WTC11 (cell line): ENCODE measurements at regions not wholly inside any gene's neighbourhood (a gene's known extent, or its start where the extent isn't known, plus 50 kb on each side); places are given as distances from the start of the nearest gene placed in this dataset.

Experiments
- ATAC-seq: fragments of 200-7000 bp; cut with Tn5 transposase; 2 replicates; pipeline ENCODE4 v1.10.0; 2021; ENCODE audit warnings: mild to moderate bottlenecking, moderate library complexity
- CTCF ChIA-PET: fragments of 300-600 bp; sonication (Branson Sonifier 250); formaldehyde crosslinking; loops from one replicate; lab custom pipeline; 2021; ENCODE audit warnings: antibody characterized with exemption; lab: Charles Lee
- POLR2A ChIA-PET: fragments of 350-600 bp; sonication (Branson Sonifier 250); formaldehyde crosslinking; loops from one replicate; lab custom pipeline; 2021; ENCODE audit warnings: antibody characterized with exemption; lab: Charles Lee
- DNase-seq: peaks from one replicate; pipeline ENCODE4 v3.0.0; 2021; ENCODE audit warnings: low spot score
- H3K27ac Mint-ChIP-seq: 2 replicates; pipeline ENCODE4 v1.8.0; 2021; ENCODE audit warnings: mixed read lengths
- H3K27me3 Mint-ChIP-seq: 2 replicates; pipeline ENCODE4 v1.8.0; 2021; ENCODE audit warnings: low read depth, mild to moderate bottlenecking, moderate library complexity, mixed read lengths
- H3K36me3 Mint-ChIP-seq: 2 replicates; pipeline ENCODE4 v1.8.0; 2021; ENCODE audit warnings: mixed read lengths
- H3K4me1 Mint-ChIP-seq: 2 replicates; pipeline ENCODE4 v1.8.0; 2022; ENCODE audit warnings: mixed read lengths
- H3K4me3 Mint-ChIP-seq: 2 replicates; pipeline ENCODE4 v1.8.0; 2021; ENCODE audit warnings: mild to moderate bottlenecking, moderate library complexity, mixed read lengths
- H3K9me3 Mint-ChIP-seq: 2 replicates; pipeline ENCODE4 v1.8.0; 2021; ENCODE audit warnings: mixed read lengths
- HMGA2 ChIP-seq: fragments of 250-450 bp; sonication (Bioruptor Pico); IDR thresholded peaks from 2 replicates; pipeline ENCODE4 v1.4.0; 2021; ENCODE audit warnings: mild to moderate bottlenecking, moderate library complexity
- IRF2 ChIP-seq: sonication (generic); formaldehyde crosslinking; IDR thresholded peaks from 2 replicates; pipeline ENCODE4 v1.8.0; 2022; ENCODE audit warnings: low read depth, missing genetic modification reagents, borderline replicate concordance
- NFE2L1 ChIP-seq: sonication (generic); formaldehyde crosslinking; IDR thresholded peaks from 2 replicates; pipeline ENCODE4 v1.8.1; 2023; ENCODE audit warnings: missing genetic modification reagents
- NFYB ChIP-seq: sonication (generic); formaldehyde crosslinking; conservative IDR thresholded peaks from 2 replicates; pipeline ENCODE4 v1.8.0; 2022; ENCODE audit warnings: low read depth, missing genetic modification reagents
- OVOL2 ChIP-seq: fragments of 250-450 bp; sonication (Bioruptor Pico); IDR thresholded peaks from 2 replicates; pipeline ENCODE4 v1.9.0; 2021; ENCODE audit warnings: mild to moderate bottlenecking, borderline replicate concordance
- RELA ChIP-seq: sonication (generic); formaldehyde crosslinking; IDR thresholded peaks from 2 replicates; pipeline ENCODE4 v1.8.1; 2022; ENCODE audit warnings: missing genetic modification reagents, mild to moderate bottlenecking, borderline replicate concordance
- SMAD4 ChIP-seq: sonication (generic); formaldehyde crosslinking; IDR thresholded peaks from 2 replicates; pipeline ENCODE4 v1.8.0; 2022; ENCODE audit warnings: mild to moderate bottlenecking, missing genetic modification reagents
- TEAD1 ChIP-seq: sonication (generic); formaldehyde crosslinking; IDR thresholded peaks from 2 replicates; pipeline ENCODE4 v1.8.0; 2022; ENCODE audit warnings: mild to moderate bottlenecking, missing genetic modification reagents
- TP53 ChIP-seq: sonication (generic); formaldehyde crosslinking; IDR thresholded peaks from 2 replicates; pipeline ENCODE4 v1.8.1; 2023; ENCODE audit warnings: mild to moderate bottlenecking, missing genetic modification reagents
- ZBTB43 ChIP-seq: sonication (generic); formaldehyde crosslinking; IDR thresholded peaks from 2 replicates; pipeline ENCODE4 v1.8.1; 2023; ENCODE audit warnings: mild to moderate bottlenecking, missing genetic modification reagents
- ZNF396 ChIP-seq: fragments of 250-450 bp; sonication (Bioruptor Pico); IDR thresholded peaks from 2 replicates; pipeline ENCODE4 v1.8.0; 2021; ENCODE audit warnings: mild to moderate bottlenecking, moderate library complexity, borderline replicate concordance
- ZSCAN18 ChIP-seq: fragments of 250-450 bp; sonication (Bioruptor Pico); IDR thresholded peaks from 2 replicates; pipeline ENCODE4 v2.1.2; 2022; ENCODE audit warnings: mild to moderate bottlenecking, moderate library complexity
- TF ChIP-seq, protein P1 (sequence below): sonication (generic); formaldehyde crosslinking; conservative IDR thresholded peaks from 2 replicates; pipeline ENCODE4 v1.8.1; 2023; ENCODE audit warnings: mild to moderate bottlenecking, low read depth, missing genetic modification reagents, moderate library complexity
- TF ChIP-seq, protein P2 (sequence below): fragments of 250-450 bp; sonication (Bioruptor Pico); IDR thresholded peaks from 2 replicates; pipeline ENCODE4 v1.9.0; 2021; ENCODE audit warnings: mild to moderate bottlenecking, borderline replicate concordance
- TF ChIP-seq, protein P3 (sequence below): sonication (generic); formaldehyde crosslinking; IDR thresholded peaks from 2 replicates; pipeline ENCODE4 v1.8.1; 2022; ENCODE audit warnings: low read depth, mild to moderate bottlenecking, moderate library complexity, missing genetic modification reagents, borderline replicate concordance

DNA sequence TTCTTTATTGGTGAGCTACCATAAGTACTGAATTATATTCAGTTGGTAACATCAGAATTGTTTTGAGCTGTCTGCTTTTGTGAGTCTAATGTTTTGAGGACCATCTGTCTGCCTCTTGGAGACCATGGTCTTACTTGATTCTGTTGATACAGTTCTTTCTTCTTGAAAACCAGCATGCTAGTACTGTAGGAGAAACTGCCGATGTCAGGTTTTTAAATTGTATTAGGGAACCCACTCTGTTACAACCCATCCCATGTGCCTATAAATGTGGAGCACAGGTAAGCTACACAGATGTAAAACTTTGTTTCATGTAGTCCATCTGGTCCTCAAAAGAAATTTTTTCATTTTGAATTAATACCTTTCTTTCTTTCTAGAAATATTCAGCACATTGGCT is 103.4 kb upstream of the DMRTA1 start (continued):
- TF ChIP-seq, protein P1, sequence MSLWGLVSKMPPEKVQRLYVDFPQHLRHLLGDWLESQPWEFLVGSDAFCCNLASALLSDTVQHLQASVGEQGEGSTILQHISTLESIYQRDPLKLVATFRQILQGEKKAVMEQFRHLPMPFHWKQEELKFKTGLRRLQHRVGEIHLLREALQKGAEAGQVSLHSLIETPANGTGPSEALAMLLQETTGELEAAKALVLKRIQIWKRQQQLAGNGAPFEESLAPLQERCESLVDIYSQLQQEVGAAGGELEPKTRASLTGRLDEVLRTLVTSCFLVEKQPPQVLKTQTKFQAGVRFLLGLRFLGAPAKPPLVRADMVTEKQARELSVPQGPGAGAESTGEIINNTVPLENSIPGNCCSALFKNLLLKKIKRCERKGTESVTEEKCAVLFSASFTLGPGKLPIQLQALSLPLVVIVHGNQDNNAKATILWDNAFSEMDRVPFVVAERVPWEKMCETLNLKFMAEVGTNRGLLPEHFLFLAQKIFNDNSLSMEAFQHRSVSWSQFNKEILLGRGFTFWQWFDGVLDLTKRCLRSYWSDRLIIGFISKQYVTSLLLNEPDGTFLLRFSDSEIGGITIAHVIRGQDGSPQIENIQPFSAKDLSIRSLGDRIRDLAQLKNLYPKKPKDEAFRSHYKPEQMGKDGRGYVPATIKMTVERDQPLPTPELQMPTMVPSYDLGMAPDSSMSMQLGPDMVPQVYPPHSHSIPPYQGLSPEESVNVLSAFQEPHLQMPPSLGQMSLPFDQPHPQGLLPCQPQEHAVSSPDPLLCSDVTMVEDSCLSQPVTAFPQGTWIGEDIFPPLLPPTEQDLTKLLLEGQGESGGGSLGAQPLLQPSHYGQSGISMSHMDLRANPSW (CRISPR knock-in tag): no peak
- TF ChIP-seq TEAD1 (no peak), NFYB (CRISPR knock-in tag) (no peak), HMGA2 (no peak), RELA (no peak), ZSCAN18 (no peak), IRF2 (CRISPR knock-in tag) (no peak)
- TF ChIP-seq, protein P2, sequence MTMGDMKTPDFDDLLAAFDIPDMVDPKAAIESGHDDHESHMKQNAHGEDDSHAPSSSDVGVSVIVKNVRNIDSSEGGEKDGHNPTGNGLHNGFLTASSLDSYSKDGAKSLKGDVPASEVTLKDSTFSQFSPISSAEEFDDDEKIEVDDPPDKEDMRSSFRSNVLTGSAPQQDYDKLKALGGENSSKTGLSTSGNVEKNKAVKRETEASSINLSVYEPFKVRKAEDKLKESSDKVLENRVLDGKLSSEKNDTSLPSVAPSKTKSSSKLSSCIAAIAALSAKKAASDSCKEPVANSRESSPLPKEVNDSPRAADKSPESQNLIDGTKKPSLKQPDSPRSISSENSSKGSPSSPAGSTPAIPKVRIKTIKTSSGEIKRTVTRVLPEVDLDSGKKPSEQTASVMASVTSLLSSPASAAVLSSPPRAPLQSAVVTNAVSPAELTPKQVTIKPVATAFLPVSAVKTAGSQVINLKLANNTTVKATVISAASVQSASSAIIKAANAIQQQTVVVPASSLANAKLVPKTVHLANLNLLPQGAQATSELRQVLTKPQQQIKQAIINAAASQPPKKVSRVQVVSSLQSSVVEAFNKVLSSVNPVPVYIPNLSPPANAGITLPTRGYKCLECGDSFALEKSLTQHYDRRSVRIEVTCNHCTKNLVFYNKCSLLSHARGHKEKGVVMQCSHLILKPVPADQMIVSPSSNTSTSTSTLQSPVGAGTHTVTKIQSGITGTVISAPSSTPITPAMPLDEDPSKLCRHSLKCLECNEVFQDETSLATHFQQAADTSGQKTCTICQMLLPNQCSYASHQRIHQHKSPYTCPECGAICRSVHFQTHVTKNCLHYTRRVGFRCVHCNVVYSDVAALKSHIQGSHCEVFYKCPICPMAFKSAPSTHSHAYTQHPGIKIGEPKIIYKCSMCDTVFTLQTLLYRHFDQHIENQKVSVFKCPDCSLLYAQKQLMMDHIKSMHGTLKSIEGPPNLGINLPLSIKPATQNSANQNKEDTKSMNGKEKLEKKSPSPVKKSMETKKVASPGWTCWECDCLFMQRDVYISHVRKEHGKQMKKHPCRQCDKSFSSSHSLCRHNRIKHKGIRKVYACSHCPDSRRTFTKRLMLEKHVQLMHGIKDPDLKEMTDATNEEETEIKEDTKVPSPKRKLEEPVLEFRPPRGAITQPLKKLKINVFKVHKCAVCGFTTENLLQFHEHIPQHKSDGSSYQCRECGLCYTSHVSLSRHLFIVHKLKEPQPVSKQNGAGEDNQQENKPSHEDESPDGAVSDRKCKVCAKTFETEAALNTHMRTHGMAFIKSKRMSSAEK (CRISPR knock-in tag): no peak
- TF ChIP-seq, protein P3, sequence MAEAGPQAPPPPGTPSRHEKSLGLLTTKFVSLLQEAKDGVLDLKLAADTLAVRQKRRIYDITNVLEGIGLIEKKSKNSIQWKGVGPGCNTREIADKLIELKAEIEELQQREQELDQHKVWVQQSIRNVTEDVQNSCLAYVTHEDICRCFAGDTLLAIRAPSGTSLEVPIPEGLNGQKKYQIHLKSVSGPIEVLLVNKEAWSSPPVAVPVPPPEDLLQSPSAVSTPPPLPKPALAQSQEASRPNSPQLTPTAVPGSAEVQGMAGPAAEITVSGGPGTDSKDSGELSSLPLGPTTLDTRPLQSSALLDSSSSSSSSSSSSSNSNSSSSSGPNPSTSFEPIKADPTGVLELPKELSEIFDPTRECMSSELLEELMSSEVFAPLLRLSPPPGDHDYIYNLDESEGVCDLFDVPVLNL (CRISPR knock-in tag): no peak

- CTCF ChIA-PET: interaction anchor here (1.1 kb wide), 1 partner anchor 9 kb away, joined by 3 read pairs; no protein-coding TSS in a partner anchor
- H3K9me3 Mint-ChIP-seq: peaks cover 17% of the 10 kb centered on the region
- peaks cover 21% of the 10 kb centered on the region for H3K36me3 Mint-ChIP-seq
- no peak for ATAC-seq
- no peak overlapping the region for H3K27ac Mint-ChIP-seq
- no peak for TF ChIP-seq ZBTB43 (CRISPR knock-in tag)
- TF ChIP-seq SMAD4 (CRISPR knock-in tag): no peak
- TF ChIP-seq TP53 (CRISPR knock-in tag): no peak
- TF ChIP-seq OVOL2: no peak
- no peak for TF ChIP-seq NFE2L1
- no peak for TF ChIP-seq ZNF396 (CRISPR knock-in tag)
- POLR2A ChIA-PET: no interaction called here
- peak overlapping the region; percentile 51 for H3K4me3 Mint-ChIP-seq
- H3K4me1 Mint-ChIP-seq: peaks cover 14% of the 10 kb centered on the region
- DNase-seq: no peak
- peaks cover 53% of the 10 kb centered on the region for H3K27me3 Mint-ChIP-seq
Measured at GRCh38 chr9:22354699-22355384, 91.8 kb upstream of the DMRTA1 start.
